Dendritic cell treated with granulocyte-macrophage colony-stimulating factor and Interleukin-4, amounts not matched to agents 40 ng/mL and 50 ng/mL, for 4 days (primary cell): ENCODE measurements at regions not wholly inside any gene's neighbourhood (a gene's known extent, or its start where the extent isn't known, plus 50 kb on each side); places are given as distances from the start of the nearest gene placed in this dataset.

Experiments used
- H3K27ac Mint-ChIP-seq: one replicate; pipeline ENCODE4 v1.8.0; 2022; ENCODE audit warnings: mild to moderate bottlenecking, mixed read lengths
- H3K27me3 Mint-ChIP-seq: one replicate; pipeline ENCODE4 v1.8.0; 2022; ENCODE audit warnings: mild to moderate bottlenecking, mixed read lengths
- H3K36me3 Mint-ChIP-seq: one replicate; pipeline ENCODE4 v1.8.0; 2022; ENCODE audit warnings: low read depth, mixed read lengths
- H3K4me1 Mint-ChIP-seq: one replicate; pipeline ENCODE4 v1.8.0; 2022; ENCODE audit warnings: low read depth, mixed read lengths
- H3K4me3 Mint-ChIP-seq: one replicate; pipeline ENCODE4 v1.8.0; 2022; ENCODE audit warnings: mild to moderate bottlenecking, moderate library complexity, mixed read lengths
- H3K9me3 Mint-ChIP-seq: one replicate; pipeline ENCODE4 v1.8.0; 2022; ENCODE audit warnings: mixed read lengths
- intact Hi-C: fragments of 100-400 bp; cut with micrococcal nuclease; formaldehyde crosslinking; loops from one replicate; pipeline ENCODE4 v1.15.0; 2022

- Mint-ChIP-seq H3K4me1 (peaks cover 9% of the 10 kb centered on the region), H3K27ac (no peak overlapping the region), H3K9me3 (peaks cover 29% of the 10 kb centered on the region), H3K4me3 (no peak overlapping the region), H3K36me3 (no peaks in the 10 kb centered on the region), H3K27me3 (no peaks in the 10 kb centered on the region)
- intact Hi-C loops, result no loop called here
Measured at GRCh38 chr2:175475130-175475529, 293.6 kb upstream of the ATP5MC3 start.

GRCh38 chr2:175468431-175469098 lies 287.1 kb upstream of the ATP5MC3 start:
- Mint-ChIP-seq H3K4me1 (peaks cover 10% of the 10 kb centered on the region), H3K27ac (no peak overlapping the region), H3K9me3 (peaks cover 25% of the 10 kb centered on the region), H3K4me3 (no peak overlapping the region), H3K27me3 (no peaks in the 10 kb centered on the region), H3K36me3 (no peaks in the 10 kb centered on the region)
- intact Hi-C loops, result no loop called here

- H3K4me3 Mint-ChIP-seq, result no peak overlapping the region
- no peaks in the 10 kb centered on the region for H3K36me3 Mint-ChIP-seq
- H3K9me3 Mint-ChIP-seq, result peaks cover 31% of the 10 kb centered on the region
- intact Hi-C loops, result no loop called here
- no peak overlapping the region for H3K27ac Mint-ChIP-seq
- peaks cover 28% of the 10 kb centered on the region for H3K4me1 Mint-ChIP-seq
- H3K27me3 Mint-ChIP-seq, result no peaks in the 10 kb centered on the region
Measured at GRCh38 chr2:175465101-175465500, 283.6 kb upstream of the ATP5MC3 start.

GRCh38 chr2:175464311-175464670 lies 282.8 kb upstream of the ATP5MC3 start:
- intact Hi-C loops, result no loop called here
- Mint-ChIP-seq H3K4me3 (no peak overlapping the region), H3K36me3 (no peaks in the 10 kb centered on the region), H3K4me1 (peaks cover 28% of the 10 kb centered on the region), H3K27ac (no peak overlapping the region), H3K9me3 (peaks cover 38% of the 10 kb centered on the region), H3K27me3 (no peaks in the 10 kb centered on the region)

- Mint-ChIP-seq H3K27ac (no peak overlapping the region), H3K27me3 (no peaks in the 10 kb centered on the region), H3K4me1 (peaks cover 28% of the 10 kb centered on the region), H3K36me3 (no peaks in the 10 kb centered on the region), H3K4me3 (no peak overlapping the region), H3K9me3 (peaks cover 38% of the 10 kb centered on the region)
- intact Hi-C loops, result no loop called here
Measured at GRCh38 chr2:175463589-175464310, 282.2 kb upstream of the ATP5MC3 start.

GRCh38 chr2:175463169-175463568 lies 281.7 kb upstream of the ATP5MC3 start:
- intact Hi-C loops, result no loop called here
- Mint-ChIP-seq H3K9me3 (peaks cover 38% of the 10 kb centered on the region), H3K4me1 (peaks cover 33% of the 10 kb centered on the region), H3K4me3 (no peak overlapping the region), H3K36me3 (no peaks in the 10 kb centered on the region), H3K27ac (no peak overlapping the region), H3K27me3 (no peaks in the 10 kb centered on the region)

GRCh38 chr2:175462246-175462645 lies 280.7 kb upstream of the ATP5MC3 start:
- intact Hi-C loops, result no loop called here
- Mint-ChIP-seq H3K4me1 (peaks cover 35% of the 10 kb centered on the region), H3K36me3 (no peaks in the 10 kb centered on the region), H3K27me3 (no peaks in the 10 kb centered on the region), H3K9me3 (peaks cover 38% of the 10 kb centered on the region), H3K4me3 (no peak overlapping the region), H3K27ac (no peak overlapping the region)

GRCh38 chr2:175461839-175462238 lies 280.3 kb upstream of the ATP5MC3 start:
- Mint-ChIP-seq H3K27me3 (no peaks in the 10 kb centered on the region), H3K36me3 (no peaks in the 10 kb centered on the region), H3K9me3 (peaks cover 36% of the 10 kb centered on the region), H3K27ac (no peak overlapping the region), H3K4me1 (peaks cover 35% of the 10 kb centered on the region), H3K4me3 (no peak overlapping the region)
- intact Hi-C loops, result no loop called here

- intact Hi-C loops, result no loop called here
- Mint-ChIP-seq H3K27me3 (no peaks in the 10 kb centered on the region), H3K9me3 (peaks cover 30% of the 10 kb centered on the region), H3K4me3 (no peak overlapping the region), H3K4me1 (peaks cover 19% of the 10 kb centered on the region), H3K27ac (no peak overlapping the region), H3K36me3 (no peaks in the 10 kb centered on the region)
Measured at GRCh38 chr2:175457895-175458448, 276.5 kb upstream of the ATP5MC3 start.

GRCh38 chr2:175454953-175455389 lies 273.5 kb upstream of the ATP5MC3 start:
- Mint-ChIP-seq H3K4me3 (no peak overlapping the region), H3K36me3 (no peaks in the 10 kb centered on the region), H3K27me3 (no peaks in the 10 kb centered on the region), H3K4me1 (peaks cover 11% of the 10 kb centered on the region), H3K27ac (no peak overlapping the region), H3K9me3 (peaks cover 6% of the 10 kb centered on the region)
- intact Hi-C loops, result no loop called here

- Mint-ChIP-seq H3K36me3 (no peaks in the 10 kb centered on the region), H3K27me3 (no peaks in the 10 kb centered on the region), H3K4me3 (no peak overlapping the region), H3K4me1 (peaks cover 4% of the 10 kb centered on the region), H3K27ac (no peak overlapping the region), H3K9me3 (no peaks in the 10 kb centered on the region)
- intact Hi-C loops, result no loop called here
Measured at GRCh38 chr2:175450029-175450760, 268.7 kb upstream of the ATP5MC3 start.

GRCh38 chr2:175449616-175450015 lies 268.1 kb upstream of the ATP5MC3 start:
- Mint-ChIP-seq H3K4me1 (peaks cover 4% of the 10 kb centered on the region), H3K36me3 (no peaks in the 10 kb centered on the region), H3K27me3 (no peaks in the 10 kb centered on the region), H3K4me3 (no peak overlapping the region), H3K27ac (no peak overlapping the region), H3K9me3 (no peaks in the 10 kb centered on the region)
- intact Hi-C loops, result no loop called here

- Mint-ChIP-seq H3K4me3 (no peak overlapping the region), H3K36me3 (no peaks in the 10 kb centered on the region), H3K9me3 (no peaks in the 10 kb centered on the region), H3K27ac (no peak overlapping the region), H3K4me1 (peaks cover 4% of the 10 kb centered on the region), H3K27me3 (no peaks in the 10 kb centered on the region)
- intact Hi-C loops, result no loop called here
Measured at GRCh38 chr2:175446201-175446600, 264.7 kb upstream of the ATP5MC3 start.

GRCh38 chr2:175445281-175445680 lies 263.8 kb upstream of the ATP5MC3 start:
- no peak overlapping the region for H3K27ac Mint-ChIP-seq
- intact Hi-C loops, result no loop called here
- no peak overlapping the region for H3K4me3 Mint-ChIP-seq
- no peaks in the 10 kb centered on the region for H3K36me3 Mint-ChIP-seq
- H3K27me3 Mint-ChIP-seq, result no peaks in the 10 kb centered on the region
- no peaks in the 10 kb centered on the region for H3K9me3 Mint-ChIP-seq
- H3K4me1 Mint-ChIP-seq, result peaks cover under 1% of the 10 kb centered on the region
